A549 (cell line): ENCODE measurements at regions not wholly inside any gene's neighbourhood (a gene's known extent, or its start where the extent isn't known, plus 50 kb on each side); places are given as distances from the start of the nearest gene placed in this dataset.

Source experiments
- JUN ChIP-seq, 2 experiments: fragments of >200 bp; sonication (Bioruptor Twin); formaldehyde crosslinking; IDR thresholded peaks; 2 replicates in 1 of 2; 3 replicates in 1 of 2; pipeline ENCODE4 v1.6.1; 2016 to 2017
- ZSCAN20 ChIP-seq: fragments of 250-450 bp; sonication (Bioruptor Pico); IDR thresholded peaks from 2 replicates; pipeline ENCODE4 v1.8.0; 2022; ENCODE audit warnings: mild to moderate bottlenecking, moderate library complexity
- TF ChIP-seq, protein P1 (sequence below): fragments of 250-450 bp; sonication (Bioruptor Pico); IDR thresholded peaks from 2 replicates; pipeline ENCODE4 v1.5.0; 2020; ENCODE audit warnings: low read depth, mild to moderate bottlenecking, moderate library complexity
- TF ChIP-seq, protein P2 (sequence below): fragments of >200 bp; sonication (Bioruptor Twin); formaldehyde crosslinking; IDR thresholded peaks from 3 replicates; pipeline ENCODE4 v1.5.1; 2016
- TF ChIP-seq, protein P3 (sequence below): IDR thresholded peaks from 2 replicates; pipeline ENCODE4 v1.6.1; 2012

DNA sequence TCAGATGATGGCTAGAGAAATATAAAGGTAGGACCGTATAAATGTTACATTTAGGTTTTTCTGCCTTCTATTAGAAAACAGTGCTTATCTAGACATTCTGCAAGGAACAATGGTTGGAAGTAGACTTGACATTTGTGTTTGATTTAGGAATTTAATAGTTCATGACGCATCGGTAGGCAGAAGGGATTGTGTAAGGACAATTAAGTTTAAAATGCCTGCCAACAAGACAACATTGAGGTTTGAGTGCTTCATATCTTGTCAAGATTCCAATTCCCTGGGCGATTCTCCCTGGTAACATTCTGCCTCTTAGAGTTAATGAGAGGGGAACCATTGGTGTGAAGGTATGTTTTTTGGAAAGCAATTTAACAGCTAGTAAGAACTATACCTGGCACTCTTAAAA is 186.8 kb upstream of the RBM19 start:
- no peak for TF ChIP-seq ZSCAN20
- no peak for TF ChIP-seq JUN (IDR thresholded peaks at IDR 0.05)
- TF ChIP-seq, protein P1, sequence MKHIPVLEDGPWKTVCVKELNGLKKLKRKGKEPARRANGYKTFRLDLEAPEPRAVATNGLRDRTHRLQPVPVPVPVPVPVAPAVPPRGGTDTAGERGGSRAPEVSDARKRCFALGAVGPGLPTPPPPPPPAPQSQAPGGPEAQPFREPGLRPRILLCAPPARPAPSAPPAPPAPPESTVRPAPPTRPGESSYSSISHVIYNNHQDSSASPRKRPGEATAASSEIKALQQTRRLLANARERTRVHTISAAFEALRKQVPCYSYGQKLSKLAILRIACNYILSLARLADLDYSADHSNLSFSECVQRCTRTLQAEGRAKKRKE (CRISPR knock-in tag) = no peak
- TF ChIP-seq, protein P2, sequence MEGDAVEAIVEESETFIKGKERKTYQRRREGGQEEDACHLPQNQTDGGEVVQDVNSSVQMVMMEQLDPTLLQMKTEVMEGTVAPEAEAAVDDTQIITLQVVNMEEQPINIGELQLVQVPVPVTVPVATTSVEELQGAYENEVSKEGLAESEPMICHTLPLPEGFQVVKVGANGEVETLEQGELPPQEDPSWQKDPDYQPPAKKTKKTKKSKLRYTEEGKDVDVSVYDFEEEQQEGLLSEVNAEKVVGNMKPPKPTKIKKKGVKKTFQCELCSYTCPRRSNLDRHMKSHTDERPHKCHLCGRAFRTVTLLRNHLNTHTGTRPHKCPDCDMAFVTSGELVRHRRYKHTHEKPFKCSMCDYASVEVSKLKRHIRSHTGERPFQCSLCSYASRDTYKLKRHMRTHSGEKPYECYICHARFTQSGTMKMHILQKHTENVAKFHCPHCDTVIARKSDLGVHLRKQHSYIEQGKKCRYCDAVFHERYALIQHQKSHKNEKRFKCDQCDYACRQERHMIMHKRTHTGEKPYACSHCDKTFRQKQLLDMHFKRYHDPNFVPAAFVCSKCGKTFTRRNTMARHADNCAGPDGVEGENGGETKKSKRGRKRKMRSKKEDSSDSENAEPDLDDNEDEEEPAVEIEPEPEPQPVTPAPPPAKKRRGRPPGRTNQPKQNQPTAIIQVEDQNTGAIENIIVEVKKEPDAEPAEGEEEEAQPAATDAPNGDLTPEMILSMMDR = no peak
- TF ChIP-seq, protein P3, sequence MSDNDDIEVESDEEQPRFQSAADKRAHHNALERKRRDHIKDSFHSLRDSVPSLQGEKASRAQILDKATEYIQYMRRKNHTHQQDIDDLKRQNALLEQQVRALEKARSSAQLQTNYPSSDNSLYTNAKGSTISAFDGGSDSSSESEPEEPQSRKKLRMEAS = no peak
